GM23248 (cell line): ENCODE measurements at regions not wholly inside any gene's neighbourhood (a gene's known extent, or its start where the extent isn't known, plus 50 kb on each side); places are given as distances from the start of the nearest gene placed in this dataset.

Source experiments
- DNase-seq: peaks from one replicate; pipeline ENCODE4 v3.0.0-alpha.2; 2015
- H2AFZ ChIP-seq: fragments of 200-600 bp; sonication (generic); 2 replicates; pipeline ENCODE4 v1.6.1; 2016; ENCODE audit warnings: antibody characterized with exemption
- H3F3A ChIP-seq: fragments of 200-600 bp; sonication (generic); 2 replicates; pipeline ENCODE4 v1.6.1; 2016; ENCODE audit warnings: mild to moderate bottlenecking, antibody characterized with exemption, mixed run types; ENCODE audit not compliant: insufficient read depth
- H3K27ac ChIP-seq: fragments of 200-600 bp; sonication (generic); 2 replicates; pipeline ENCODE4 v1.5.1; 2016; ENCODE audit warnings: mild to moderate bottlenecking
- H3K27me3 ChIP-seq: fragments of 200-600 bp; sonication (generic); replicated peaks from 2 replicates; pipeline ENCODE4 v1.6.1; 2016; ENCODE audit warnings: mild to moderate bottlenecking; ENCODE audit not compliant: insufficient read depth
- H3K36me3 ChIP-seq: fragments of 200-600 bp; sonication (generic); 2 replicates; pipeline ENCODE4 v1.6.1; 2016; ENCODE audit warnings: low read depth, mild to moderate bottlenecking
- H3K4me1 ChIP-seq: fragments of 200-600 bp; sonication (generic); 2 replicates; pipeline ENCODE4 v1.6.1; 2016; ENCODE audit warnings: mild to moderate bottlenecking; ENCODE audit not compliant: insufficient read depth
- H3K4me2 ChIP-seq: fragments of 200-600 bp; sonication (generic); one replicate; pipeline ENCODE4 v1.6.1; 2016; ENCODE audit warnings: mild to moderate bottlenecking; ENCODE audit not compliant: unreplicated experiment
- H3K4me3 ChIP-seq: fragments of 200-600 bp; sonication (generic); 2 replicates; pipeline ENCODE4 v1.5.1; 2016; ENCODE audit warnings: mild to moderate bottlenecking
- H3K79me2 ChIP-seq: fragments of 200-600 bp; sonication (generic); 2 replicates; pipeline ENCODE4 v1.6.1; 2016; ENCODE audit warnings: mild to moderate bottlenecking; ENCODE audit not compliant: insufficient read depth
- H3K9ac ChIP-seq: fragments of 200-600 bp; sonication (generic); 2 replicates; pipeline ENCODE4 v1.6.1; 2016; ENCODE audit warnings: mild to moderate bottlenecking
- H3K9me2 ChIP-seq: fragments of 200-600 bp; sonication (generic); 2 replicates; pipeline ENCODE4 v1.6.1; 2016; ENCODE audit warnings: mixed run types, mild to moderate bottlenecking, moderate library complexity; ENCODE audit not compliant: insufficient read depth
- H3K9me3 ChIP-seq: fragments of 200-600 bp; sonication (generic); one replicate; pipeline ENCODE4 v1.6.1; 2017; ENCODE audit warnings: low read depth
- H4K20me1 ChIP-seq: fragments of 200-600 bp; sonication (generic); 2 replicates; pipeline ENCODE4 v1.6.0; 2016; ENCODE audit not compliant: insufficient read depth
- EZH2 ChIP-seq: fragments of 200-600 bp; sonication (generic); IDR thresholded peaks from 2 replicates; pipeline ENCODE4 v1.6.1; 2018; ENCODE audit warnings: antibody characterized with exemption, mild to moderate bottlenecking; ENCODE audit not compliant: insufficient read depth, poor library complexity, severe bottlenecking
- EZH2phosphoT487 ChIP-seq: fragments of 200-600 bp; sonication (generic); IDR thresholded peaks from 2 replicates; pipeline ENCODE4 v1.6.1; 2018; ENCODE audit warnings: antibody characterized with exemption, moderate library complexity, mild to moderate bottlenecking, low read depth; ENCODE audit not compliant: insufficient read depth
- WGBS, 2 experiments: methylation state at CpG; one replicate each; pipeline ENCODE4 v1.1.6; 2015 to 2017; ENCODE audit warnings: low lambda C conversion rate in 2 of 2, low coverage in 1 of 2; ENCODE audit errors: missing lambda C conversion rate in 2 of 2; 5-methylcytosine and 5-hydroxymethylcytosine counted together
- in situ Hi-C: fragments of 300-500 bp; cut with MboI; formaldehyde crosslinking; loops from 2 replicates; pipeline ENCODE4 v1.15.0; 2020

- no peak for DNase-seq
- H3K4me1 ChIP-seq: no peaks in the 10 kb centered on the region
- no peaks in the 10 kb centered on the region for H3K36me3 ChIP-seq
Observed at GRCh38 chr13:64073203-64073602, 2657.6 kb upstream of the PCDH20 start.

GRCh38 chr13:64071352-64071751, 2655.7 kb upstream of the PCDH20 start:
- in situ Hi-C loops: no loop called here
- H3K4me3 ChIP-seq: no peak overlapping the region
- H3K79me2 ChIP-seq: no peaks in the 10 kb centered on the region
- H3K4me2 ChIP-seq: no peak overlapping the region
- no peak for DNase-seq
- H3K27ac ChIP-seq: no peak overlapping the region
- H3K9me3 ChIP-seq: no peaks in the 10 kb centered on the region
- H3K36me3 ChIP-seq: no peaks in the 10 kb centered on the region
- WGBS, 2 experiments: 5 to 14% methylated on average over 1 of the region's 1 CpG
- H3K9me2 ChIP-seq: no peaks in the 10 kb centered on the region; the same call in 1 of the 2 replicates
- H3K9ac ChIP-seq: no peak overlapping the region
- no peaks in the 10 kb centered on the region for H3K4me1 ChIP-seq
- H4K20me1 ChIP-seq: no peaks in the 10 kb centered on the region
- H3F3A ChIP-seq: no peaks in the 10 kb centered on the region
- H2AFZ ChIP-seq: no peak overlapping the region
- TF ChIP-seq EZH2: no peak
- TF ChIP-seq EZH2phosphoT487: no peak
- no peaks in the 10 kb centered on the region for H3K27me3 ChIP-seq

More at GRCh38 chr13:64073203-64073602, 2657.6 kb upstream of the PCDH20 start:
- Histone ChIP-seq H3K9ac (no peak overlapping the region), H3K9me2 (no peaks in the 10 kb centered on the region; the same call in 1 of the 2 replicates), H3K27me3 (no peaks in the 10 kb centered on the region), H3F3A (no peaks in the 10 kb centered on the region), H3K4me2 (no peak overlapping the region), H2AFZ (no peak overlapping the region), H3K27ac (no peak overlapping the region), H3K9me3 (no peaks in the 10 kb centered on the region), H3K4me3 (no peak overlapping the region), H3K79me2 (no peaks in the 10 kb centered on the region), H4K20me1 (no peaks in the 10 kb centered on the region)
- in situ Hi-C loops: no loop called here
- no peak for TF ChIP-seq EZH2phosphoT487
- TF ChIP-seq EZH2: no peak

GRCh38 chr13:64069892-64070291, 2654.2 kb upstream of the PCDH20 start:
- Histone ChIP-seq H3K27me3 (no peaks in the 10 kb centered on the region), H3K9ac (no peak overlapping the region), H3K79me2 (no peaks in the 10 kb centered on the region), H4K20me1 (no peaks in the 10 kb centered on the region), H2AFZ (no peak overlapping the region), H3K4me2 (no peak overlapping the region), H3K27ac (no peak overlapping the region), H3K4me1 (no peaks in the 10 kb centered on the region), H3K36me3 (no peaks in the 10 kb centered on the region), H3F3A (no peaks in the 10 kb centered on the region), H3K9me2 (no peaks in the 10 kb centered on the region; the same call in 1 of the 2 replicates), H3K9me3 (no peaks in the 10 kb centered on the region), H3K4me3 (no peak overlapping the region)
- TF ChIP-seq EZH2phosphoT487 (no peak), EZH2 (no peak)
- DNase-seq: no peak
- WGBS, 2 experiments: 10 to 13% methylated on average over 1 of the region's 1 CpG
- in situ Hi-C loops: no loop called here

- Histone ChIP-seq H3K4me3 (no peak overlapping the region), H3K9me3 (no peaks in the 10 kb centered on the region), H3K9ac (no peak overlapping the region), H3K4me1 (no peaks in the 10 kb centered on the region), H3K27me3 (no peaks in the 10 kb centered on the region), H3K4me2 (no peak overlapping the region), H3F3A (no peaks in the 10 kb centered on the region), H4K20me1 (no peaks in the 10 kb centered on the region), H3K27ac (no peak overlapping the region), H3K79me2 (no peaks in the 10 kb centered on the region), H2AFZ (no peak overlapping the region), H3K9me2 (no peaks in the 10 kb centered on the region), H3K36me3 (no peaks in the 10 kb centered on the region)
- TF ChIP-seq EZH2 (no peak), EZH2phosphoT487 (no peak)
- WGBS, 2 experiments: 6 to 7% methylated on average over 2 of the region's 2 CpGs
- no peak for DNase-seq
- in situ Hi-C loops: no loop called here
Observed at GRCh38 chr13:64066711-64067110, 2651.1 kb upstream of the PCDH20 start.

- Histone ChIP-seq H3F3A (no peaks in the 10 kb centered on the region), H3K79me2 (no peaks in the 10 kb centered on the region), H3K4me2 (no peak overlapping the region), H3K9ac (no peak overlapping the region), H3K9me3 (no peaks in the 10 kb centered on the region), H3K27me3 (no peaks in the 10 kb centered on the region), H3K36me3 (no peaks in the 10 kb centered on the region), H3K4me3 (no peak overlapping the region), H3K4me1 (no peaks in the 10 kb centered on the region), H3K27ac (no peak overlapping the region), H3K9me2 (no peaks in the 10 kb centered on the region), H2AFZ (no peak overlapping the region), H4K20me1 (no peaks in the 10 kb centered on the region)
- WGBS, 2 experiments: 3 to 9% methylated on average over 2 of the region's 2 CpGs
- in situ Hi-C loops: no loop called here
- DNase-seq: no peak
- TF ChIP-seq EZH2 (no peak), EZH2phosphoT487 (no peak)
Observed at GRCh38 chr13:64061649-64062048, 2646.0 kb upstream of the PCDH20 start.
